Parathyroid adenoma (tissue), 2 donors: ENCODE measurements at regions not wholly inside any gene's neighbourhood (a gene's known extent, or its start where the extent isn't known, plus 50 kb on each side); places are given as distances from the start of the nearest gene placed in this dataset.

Experiments used
- H2AFZ ChIP-seq: fragments of 300-600 bp; sonication (generic); one replicate; pipeline ENCODE4 v1.7.0; 2017; ENCODE audit warnings: antibody characterized with exemption, mild to moderate bottlenecking
- H3K27ac ChIP-seq: fragments of 300-600 bp; sonication (generic); one replicate; pipeline ENCODE4 v1.7.0; 2017
- H3K27me3 ChIP-seq: fragments of 300-600 bp; sonication (generic); one replicate; pipeline ENCODE4 v1.7.0; 2017; ENCODE audit warnings: low read length; ENCODE audit not compliant: control insufficient read depth, insufficient read depth
- H3K36me3 ChIP-seq: fragments of 300-600 bp; sonication (generic); one replicate; pipeline ENCODE4 v1.7.0; 2017; ENCODE audit warnings: low read length; ENCODE audit not compliant: control insufficient read depth, insufficient read depth
- H3K4me1 ChIP-seq: fragments of 300-600 bp; sonication (generic); one replicate; pipeline ENCODE4 v1.7.0; 2017; ENCODE audit warnings: control low read depth
- H3K4me2 ChIP-seq: fragments of 300-600 bp; sonication (generic); one replicate; pipeline ENCODE4 v1.7.0; 2017; ENCODE audit warnings: low read length
- H3K4me3 ChIP-seq: fragments of 300-600 bp; sonication (generic); one replicate; pipeline ENCODE4 v1.7.0; 2017; ENCODE audit warnings: low read depth, low read length
- H3K79me2 ChIP-seq: fragments of 300-600 bp; sonication (generic); one replicate; pipeline ENCODE4 v1.7.0; 2017; ENCODE audit warnings: control low read depth
- H3K9ac ChIP-seq: fragments of 300-600 bp; sonication (generic); one replicate; pipeline ENCODE4 v1.7.0; 2017; ENCODE audit warnings: mild to moderate bottlenecking
- H3K9me3 ChIP-seq: fragments of 300-600 bp; sonication (generic); one replicate; pipeline ENCODE4 v1.7.0; 2017; ENCODE audit warnings: low read length; ENCODE audit not compliant: control insufficient read depth
- CTCF ChIP-seq: fragments of 300-600 bp; sonication (generic); IDR thresholded peaks from one replicate; pipeline ENCODE4 v1.7.0; 2017; ENCODE audit warnings: antibody characterized with exemption, mild to moderate bottlenecking
- donor health status: primary hyperparathyroidism.

GRCh38 chr20:56715309-56715708 lies 86.2 kb downstream of the TFAP2C start:
- H3K9me3 ChIP-seq, result no peaks in the 10 kb centered on the region
- no peak overlapping the region for H3K4me2 ChIP-seq
- H3K27ac ChIP-seq, result no peak overlapping the region
- no peak for TF ChIP-seq CTCF
- no peak overlapping the region for H2AFZ ChIP-seq
- no peaks in the 10 kb centered on the region for H3K4me1 ChIP-seq
- H3K9ac ChIP-seq, result no peak overlapping the region
- H3K4me3 ChIP-seq, result no peak overlapping the region
- H3K36me3 ChIP-seq, result no peaks in the 10 kb centered on the region
- no peaks in the 10 kb centered on the region for H3K27me3 ChIP-seq
- H3K79me2 ChIP-seq, result no peaks in the 10 kb centered on the region

GRCh38 chr20:56715902-56716519 lies 86.9 kb downstream of the TFAP2C start:
- H3K27ac ChIP-seq, result no peak overlapping the region
- H3K9me3 ChIP-seq, result no peaks in the 10 kb centered on the region
- no peaks in the 10 kb centered on the region for H3K36me3 ChIP-seq
- H3K4me3 ChIP-seq, result no peak overlapping the region
- no peaks in the 10 kb centered on the region for H3K27me3 ChIP-seq
- no peaks in the 10 kb centered on the region for H3K4me1 ChIP-seq
- H2AFZ ChIP-seq, result no peak overlapping the region
- no peak overlapping the region for H3K9ac ChIP-seq
- H3K4me2 ChIP-seq, result no peak overlapping the region
- no peaks in the 10 kb centered on the region for H3K79me2 ChIP-seq
- no peak for TF ChIP-seq CTCF

- no peaks in the 10 kb centered on the region for H3K36me3 ChIP-seq
- no peaks in the 10 kb centered on the region for H3K9me3 ChIP-seq
- H3K79me2 ChIP-seq, result no peaks in the 10 kb centered on the region
- H3K4me1 ChIP-seq, result no peaks in the 10 kb centered on the region
- no peak overlapping the region for H2AFZ ChIP-seq
- H3K4me3 ChIP-seq, result no peak overlapping the region
- H3K9ac ChIP-seq, result no peak overlapping the region
- H3K27ac ChIP-seq, result no peak overlapping the region
- TF ChIP-seq CTCF, result no peak
- H3K4me2 ChIP-seq, result no peak overlapping the region
- no peaks in the 10 kb centered on the region for H3K27me3 ChIP-seq
These were observed 87.7 kb downstream of the TFAP2C start for GRCh38 chr20:56716806-56717205.

- Histone ChIP-seq H3K9me3 (no peaks in the 10 kb centered on the region), H3K27me3 (no peaks in the 10 kb centered on the region), H2AFZ (no peak overlapping the region), H3K4me3 (no peak overlapping the region), H3K36me3 (no peaks in the 10 kb centered on the region), H3K27ac (no peak overlapping the region), H3K79me2 (no peaks in the 10 kb centered on the region), H3K9ac (no peak overlapping the region), H3K4me1 (no peaks in the 10 kb centered on the region), H3K4me2 (no peak overlapping the region)
- no peak for TF ChIP-seq CTCF
These were observed 89.7 kb downstream of the TFAP2C start for GRCh38 chr20:56718816-56719215.

- H3K27ac ChIP-seq, result no peak overlapping the region
- no peaks in the 10 kb centered on the region for H3K36me3 ChIP-seq
- TF ChIP-seq CTCF, result no peak
- H3K4me1 ChIP-seq, result no peaks in the 10 kb centered on the region
- no peaks in the 10 kb centered on the region for H3K27me3 ChIP-seq
- H3K4me2 ChIP-seq, result no peak overlapping the region
- no peak overlapping the region for H2AFZ ChIP-seq
- no peaks in the 10 kb centered on the region for H3K9me3 ChIP-seq
- no peaks in the 10 kb centered on the region for H3K79me2 ChIP-seq
- H3K4me3 ChIP-seq, result no peak overlapping the region
- no peak overlapping the region for H3K9ac ChIP-seq
These were observed 91.6 kb downstream of the TFAP2C start for GRCh38 chr20:56720620-56721213.
